Keratinocyte (primary cell): ENCODE measurements at regions not wholly inside any gene's neighbourhood (a gene's known extent, or its start where the extent isn't known, plus 50 kb on each side); places are given as distances from the start of the nearest gene placed in this dataset.
"Not testable (repeated sequence)": the region's sequence is repeated elsewhere in the genome, so short reads cannot be mapped to it uniquely, and the experiment has no call there.

ENCODE experiments used
- CTCF ChIP-seq, 3 experiments: IDR thresholded peaks in 1 of 3; conservative IDR thresholded peaks in 1 of 3; optimal IDR thresholded peaks in 1 of 3; 2 replicates in 2 of 3; 3 replicates in 1 of 3; pipeline versions ENCODE3 to v1.5.1; 2011; ENCODE audit warnings: low read length in 3 of 3, mild to moderate bottlenecking in 3 of 3, moderate library complexity in 2 of 3, control low read depth in 1 of 3, inconsistent platforms in 1 of 3; ENCODE audit not compliant: insufficient read depth in 2 of 3; ENCODE audit errors: extremely low read depth in 1 of 3
- EZH2 ChIP-seq: IDR thresholded peaks from one replicate; pipeline ENCODE4 v1.6.1; 2012; ENCODE audit warnings: inconsistent platforms, mild to moderate bottlenecking, low read length, moderate library complexity

DNA sequence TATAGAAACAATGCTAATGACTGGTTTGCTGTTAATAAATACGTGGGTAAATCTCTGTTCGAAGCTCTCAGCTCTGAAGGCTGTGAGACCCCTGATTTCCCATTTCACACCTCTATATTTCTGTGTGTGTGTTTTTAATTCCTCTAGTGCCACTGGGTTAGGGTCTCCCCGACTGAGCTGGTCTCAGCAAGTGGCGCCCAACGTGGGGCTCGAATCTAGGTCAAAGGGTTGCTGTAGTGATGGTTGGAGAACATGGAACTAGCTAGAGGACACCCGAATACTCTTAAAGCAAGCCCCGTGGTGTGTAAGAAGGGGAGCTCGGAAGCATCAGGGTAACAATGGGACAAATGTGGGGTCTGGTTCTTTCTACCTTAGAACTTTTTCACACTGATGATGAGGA, 482.9 kb upstream of the ITGA1 start:
- TF ChIP-seq CTCF (optimal IDR thresholded peaks at IDR 0.05 in 1 of 3, IDR thresholded peaks at IDR 0.05 in 1 of 3, conservative IDR thresholded peaks at IDR 0.05 in 1 of 3; ENCODE audit: extremely low read depth in 1 of 3, insufficient read depth in 2 of 3, low read length in 3 of 3); EZH2: not testable (repeated sequence)
